H9 (cell line): ENCODE measurements at regions not wholly inside any gene's neighbourhood (a gene's known extent, or its start where the extent isn't known, plus 50 kb on each side); places are given as distances from the start of the nearest gene placed in this dataset.

Source experiments
- DNase-seq: peaks from one replicate; pipeline ENCODE4 v3.0.0-alpha.2; 2017
- H2AFZ ChIP-seq: one replicate; pipeline ENCODE4 v1.6.1; 2013; ENCODE audit warnings: mild to moderate bottlenecking, low read length, control low read depth, moderate library complexity
- H2AK5ac ChIP-seq: 2 replicates; pipeline ENCODE4 v1.6.1; 2013; ENCODE audit warnings: low read length, control low read depth, mixed read lengths; ENCODE audit not compliant: insufficient read length
- H2BK120ac ChIP-seq: one replicate; pipeline ENCODE4 v1.6.1; 2013; ENCODE audit warnings: low read depth, mild to moderate bottlenecking, low read length, control low read depth, inconsistent platforms; ENCODE audit not compliant: poor library complexity, severe bottlenecking
- H2BK12ac ChIP-seq: 2 replicates; pipeline ENCODE4 v1.6.1; 2013; ENCODE audit warnings: low read length, control low read depth, mixed read lengths, low read depth; ENCODE audit not compliant: insufficient read length
- H2BK15ac ChIP-seq: 2 replicates; pipeline ENCODE4 v1.6.1; 2013; ENCODE audit warnings: low read depth, low read length, control low read depth
- H2BK20ac ChIP-seq: one replicate; pipeline ENCODE4 v1.6.1; 2013; ENCODE audit warnings: low read depth, mild to moderate bottlenecking, low read length, control low read depth, inconsistent platforms; ENCODE audit not compliant: poor library complexity, severe bottlenecking
- H2BK5ac ChIP-seq: 2 replicates; pipeline ENCODE4 v1.6.1; 2013; ENCODE audit warnings: low read length, control low read depth, mixed read lengths; ENCODE audit not compliant: insufficient read length
- H3K14ac ChIP-seq: 2 replicates; pipeline ENCODE4 v1.6.1; 2013; ENCODE audit warnings: low read length, control low read depth; ENCODE audit not compliant: insufficient read depth
- H3K18ac ChIP-seq: 2 replicates; pipeline ENCODE4 v1.6.1; 2013; ENCODE audit warnings: low read depth, mild to moderate bottlenecking, mixed read lengths, low read length, control low read depth; ENCODE audit not compliant: insufficient read length
- H3K23ac ChIP-seq: 2 replicates; pipeline ENCODE4 v1.6.1; 2013; ENCODE audit warnings: low read length, control low read depth, mixed read lengths, low read depth; ENCODE audit not compliant: insufficient read length
- H3K23me2 ChIP-seq: 2 replicates; pipeline ENCODE4 v1.6.1; 2013; ENCODE audit warnings: low read depth, mild to moderate bottlenecking, mixed read lengths, low read length, control low read depth; ENCODE audit not compliant: insufficient read length, poor library complexity, severe bottlenecking
- H3K27ac ChIP-seq: 2 replicates; pipeline ENCODE4 v1.5.1; 2013; ENCODE audit warnings: low read length, control low read depth, mixed read lengths, low read depth; ENCODE audit not compliant: insufficient read length
- H3K27me3 ChIP-seq: 2 replicates; pipeline ENCODE4 v1.6.1; 2013; ENCODE audit warnings: low read length, control low read depth, inconsistent platforms; ENCODE audit not compliant: insufficient read depth
- H3K4ac ChIP-seq: 2 replicates; pipeline ENCODE4 v1.6.1; 2013; ENCODE audit warnings: low read depth, mild to moderate bottlenecking, control low read depth, inconsistent platforms, low read length, moderate library complexity
- H3K4me1 ChIP-seq: 2 replicates; pipeline ENCODE4 v1.6.1; 2013; ENCODE audit warnings: low read length, control low read depth, inconsistent platforms; ENCODE audit not compliant: insufficient read depth
- H3K4me2 ChIP-seq: 2 replicates; pipeline ENCODE4 v1.6.1; 2013; ENCODE audit warnings: low read length, control low read depth, mixed read lengths; ENCODE audit not compliant: insufficient read length, insufficient read depth
- H3K56ac ChIP-seq: 2 replicates; pipeline ENCODE4 v1.6.1; 2013; ENCODE audit warnings: low read depth, mild to moderate bottlenecking, mixed read lengths, low read length, control low read depth; ENCODE audit not compliant: insufficient read length
- H3K79me1 ChIP-seq: 2 replicates; pipeline ENCODE4 v1.6.1; 2013; ENCODE audit warnings: low read depth, mild to moderate bottlenecking, moderate library complexity, low read length, control low read depth, inconsistent platforms; ENCODE audit not compliant: insufficient read depth, poor library complexity, severe bottlenecking
- H3K79me2 ChIP-seq: 2 replicates; pipeline ENCODE4 v1.6.1; 2013; ENCODE audit warnings: low read length, control low read depth, inconsistent platforms; ENCODE audit not compliant: insufficient read depth
- H3K9ac ChIP-seq: 2 replicates; pipeline ENCODE4 v1.6.1; 2013; ENCODE audit warnings: low read length, control low read depth, mixed read lengths; ENCODE audit not compliant: insufficient read length; ENCODE audit errors: extremely low read depth
- H3K9me3 ChIP-seq: one replicate; pipeline ENCODE4 v1.6.1; 2013; ENCODE audit warnings: low read depth, low read length, inconsistent platforms; ENCODE audit not compliant: control insufficient read depth
- H3T11ph ChIP-seq: one replicate; pipeline ENCODE4 v1.6.1; 2013; ENCODE audit warnings: mild to moderate bottlenecking, low read length, control low read depth, inconsistent platforms
- H4K20me1 ChIP-seq: one replicate; pipeline ENCODE4 v1.6.1; 2013; ENCODE audit not compliant: control insufficient read depth, insufficient read length, insufficient read depth
- H4K5ac ChIP-seq: 2 replicates; pipeline ENCODE4 v1.6.1; 2013; ENCODE audit warnings: low read depth, mild to moderate bottlenecking, mixed read lengths, low read length, control low read depth; ENCODE audit not compliant: insufficient read length
- H4K8ac ChIP-seq: replicated peaks from 2 replicates; pipeline ENCODE4 v1.6.1; 2013; ENCODE audit warnings: low read length, control low read depth, mixed read lengths, low read depth; ENCODE audit not compliant: insufficient read length
- H4K91ac ChIP-seq: 2 replicates; pipeline ENCODE4 v1.6.1; 2013; ENCODE audit warnings: low read depth, mild to moderate bottlenecking, moderate library complexity, mixed read lengths, low read length, control low read depth; ENCODE audit not compliant: insufficient read length
- H3K27ac Mint-ChIP-seq, 3 experiments: 2 replicates in 2 of 3; 3 replicates in 1 of 3; pipeline ENCODE4 v1.8.0; 2020 to 2021; ENCODE audit warnings: mixed read lengths in 3 of 3, mild to moderate bottlenecking in 1 of 3, moderate library complexity in 1 of 3
- H3K27me3 Mint-ChIP-seq: 2 replicates; pipeline ENCODE4 v1.8.0; 2021; ENCODE audit warnings: low read depth, mild to moderate bottlenecking, moderate library complexity, mixed read lengths
- H3K36me3 Mint-ChIP-seq, 3 experiments: 2 replicates in 2 of 3; 3 replicates in 1 of 3; pipeline ENCODE4 v1.8.0; 2020 to 2021; ENCODE audit warnings: low read depth in 3 of 3, mixed read lengths in 3 of 3; ENCODE audit not compliant: insufficient read depth in 1 of 3
- H3K4me1 Mint-ChIP-seq, 2 experiments: 2 replicates each; pipeline ENCODE4 v1.8.0; 2020; ENCODE audit warnings: mixed read lengths in 2 of 2
- H3K4me3 Mint-ChIP-seq, 2 experiments: 2 replicates in 1 of 2; 3 replicates in 1 of 2; pipeline ENCODE4 v1.8.0; 2020 to 2021; ENCODE audit warnings: mild to moderate bottlenecking in 2 of 2, mixed read lengths in 2 of 2, moderate library complexity in 1 of 2
- H3K9me3 Mint-ChIP-seq, 2 experiments: 2 replicates in 1 of 2; 3 replicates in 1 of 2; pipeline ENCODE4 v1.8.0; 2020; ENCODE audit warnings: mild to moderate bottlenecking in 2 of 2, mixed read lengths in 2 of 2, moderate library complexity in 1 of 2
- WGBS: extraction: QIAGEN DNeasy Blood & Tissue Kit; methylation state at CpG from one replicate; pipeline ENCODE4 v1.1.7; 2013; ENCODE audit warnings: missing lambda C conversion rate, low lambda C conversion rate, mixed read lengths; ENCODE audit not compliant: insufficient read length; ENCODE audit errors: extremely low coverage; 5-methylcytosine and 5-hydroxymethylcytosine counted together
- TF ChIP-seq, protein P1 (sequence below): fragments of 200-600 bp; sonication (generic); conservative IDR thresholded peaks from 3 replicates; pipeline ENCODE4 v1.8.0; 2021; ENCODE audit warnings: antibody characterized with exemption, mild to moderate bottlenecking

GRCh38 chr18:39318008-39318407 is 1752.4 kb upstream of the CELF4 start:
- H3K79me1 ChIP-seq = no peaks in the 10 kb centered on the region
- H2BK120ac ChIP-seq = no peak overlapping the region
- H3K9ac ChIP-seq = no peak overlapping the region
- no peaks in the 10 kb centered on the region for H3K4me1 ChIP-seq
- H4K91ac ChIP-seq = no peak overlapping the region
- no peak overlapping the region for H2BK12ac ChIP-seq
- no peaks in the 10 kb centered on the region for H3K27me3 ChIP-seq
- no peak overlapping the region for H3K56ac ChIP-seq
- no peak overlapping the region for H2AFZ ChIP-seq
- no CpG with 5 or more reads among the region's 3 CpGs for WGBS
- H3K27me3 Mint-ChIP-seq = no peaks in the 10 kb centered on the region
- no peaks in the 10 kb centered on the region for H3K9me3 Mint-ChIP-seq
- no peak overlapping the region for H3K4me2 ChIP-seq
- TF ChIP-seq, protein P1, sequence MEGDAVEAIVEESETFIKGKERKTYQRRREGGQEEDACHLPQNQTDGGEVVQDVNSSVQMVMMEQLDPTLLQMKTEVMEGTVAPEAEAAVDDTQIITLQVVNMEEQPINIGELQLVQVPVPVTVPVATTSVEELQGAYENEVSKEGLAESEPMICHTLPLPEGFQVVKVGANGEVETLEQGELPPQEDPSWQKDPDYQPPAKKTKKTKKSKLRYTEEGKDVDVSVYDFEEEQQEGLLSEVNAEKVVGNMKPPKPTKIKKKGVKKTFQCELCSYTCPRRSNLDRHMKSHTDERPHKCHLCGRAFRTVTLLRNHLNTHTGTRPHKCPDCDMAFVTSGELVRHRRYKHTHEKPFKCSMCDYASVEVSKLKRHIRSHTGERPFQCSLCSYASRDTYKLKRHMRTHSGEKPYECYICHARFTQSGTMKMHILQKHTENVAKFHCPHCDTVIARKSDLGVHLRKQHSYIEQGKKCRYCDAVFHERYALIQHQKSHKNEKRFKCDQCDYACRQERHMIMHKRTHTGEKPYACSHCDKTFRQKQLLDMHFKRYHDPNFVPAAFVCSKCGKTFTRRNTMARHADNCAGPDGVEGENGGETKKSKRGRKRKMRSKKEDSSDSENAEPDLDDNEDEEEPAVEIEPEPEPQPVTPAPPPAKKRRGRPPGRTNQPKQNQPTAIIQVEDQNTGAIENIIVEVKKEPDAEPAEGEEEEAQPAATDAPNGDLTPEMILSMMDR = no peak
- no peak overlapping the region for H3K4me3 Mint-ChIP-seq
- H3K36me3 Mint-ChIP-seq = no peaks in the 10 kb centered on the region
- no peak overlapping the region for H3K23ac ChIP-seq
- no peak overlapping the region for H4K8ac ChIP-seq
- H3K14ac ChIP-seq = no peak overlapping the region
- H4K20me1 ChIP-seq = no peaks in the 10 kb centered on the region
- peaks cover 8 to 10% of the 10 kb centered on the region in 2 experiments; a peak in 3 of 4 replicates for H3K4me1 Mint-ChIP-seq
- no peaks in the 10 kb centered on the region for H3K23me2 ChIP-seq
- H3K27ac Mint-ChIP-seq = no peak overlapping the region
- H2BK15ac ChIP-seq = no peak overlapping the region
- no peak overlapping the region for H3K18ac ChIP-seq
- no peak overlapping the region for H3K27ac ChIP-seq
- no peak overlapping the region for H2AK5ac ChIP-seq
- H3K4ac ChIP-seq = no peak overlapping the region
- H4K5ac ChIP-seq = no peak overlapping the region
- no peak for DNase-seq
- no peaks in the 10 kb centered on the region for H3K9me3 ChIP-seq
- no peak overlapping the region for H2BK20ac ChIP-seq
- H3K79me2 ChIP-seq = no peaks in the 10 kb centered on the region
- H2BK5ac ChIP-seq = no peak overlapping the region
- no peak overlapping the region for H3T11ph ChIP-seq
